ENCODE measurements at regions not wholly inside any gene's neighbourhood (a gene's known extent, or its start where the extent isn't known, plus 50 kb on each side); places are given as distances from the start of the nearest gene placed in this dataset.

GRCh38 chr17:77489893-77490255 is 349.1 kb downstream of the SEC14L1 start:
- TF ChIP-seq CTCF (IDR thresholded peaks at IDR 0.05; ENCODE audit: insufficient read depth, low read length, poor library complexity, severe bottlenecking) (no peak), EZH2phosphoT487 (conservative IDR thresholded peaks at IDR 0.05; ENCODE audit: low read length) (no peak)

GRCh38 chr17:77490361-77491183 is 349.8 kb downstream of the SEC14L1 start:
- peaks cover 3% of the 10 kb centered on the region; the same call in 1 of the 2 replicates for H3K36me3 ChIP-seq (ENCODE audit: low read length)
- peak overlapping the region; percentile 84; the same call in 1 of the 2 replicates for H3K27ac ChIP-seq (ENCODE audit: low read depth, low read length)
- peaks cover 11% of the 10 kb centered on the region for H3K79me2 ChIP-seq (ENCODE audit: insufficient read depth, low read length)
- H3F3A ChIP-seq (ENCODE audit: insufficient read depth): peaks cover 25% of the 10 kb centered on the region
- H3K4me2 ChIP-seq (ENCODE audit: low read depth, low read length, poor library complexity, severe bottlenecking): peak overlapping the region; percentile 8
- no peaks in the 10 kb centered on the region for H3K9me3 ChIP-seq (ENCODE audit: insufficient read depth, low read length)
- H3K27me3 ChIP-seq (ENCODE audit: low read length): no peaks in the 10 kb centered on the region
- no peak overlapping the region for H3K4me3 ChIP-seq (ENCODE audit: insufficient read depth, low read length, poor library complexity, severe bottlenecking)
- H3K9me2 ChIP-seq (replicated peaks; ENCODE audit: insufficient read depth, low read length): no peaks in the 10 kb centered on the region
- no peaks in the 10 kb centered on the region; the same call in 1 of the 2 replicates for H4K20me1 ChIP-seq (ENCODE audit: low read depth, low read length)
- H2AFZ ChIP-seq (ENCODE audit: low read depth, low read length, severe bottlenecking): no peak overlapping the region
- H3K9ac ChIP-seq (ENCODE audit: low read length): no peak overlapping the region
- TF ChIP-seq EZH2phosphoT487 (conservative IDR thresholded peaks at IDR 0.05; ENCODE audit: low read length): no peak
- TF ChIP-seq CTCF (IDR thresholded peaks at IDR 0.05; ENCODE audit: insufficient read depth, low read length, poor library complexity, severe bottlenecking): no peak

More at GRCh38 chr17:77489893-77490255, 349.1 kb downstream of the SEC14L1 start:
- no peaks in the 10 kb centered on the region for H3K27me3 ChIP-seq (ENCODE audit: low read length)
- H3K27ac ChIP-seq (ENCODE audit: low read depth, low read length): no peak overlapping the region
- no peak overlapping the region for H3K4me3 ChIP-seq (ENCODE audit: insufficient read depth, low read length, poor library complexity, severe bottlenecking)
- no peak overlapping the region for H2AFZ ChIP-seq (ENCODE audit: low read depth, low read length, severe bottlenecking)
- peaks cover 6% of the 10 kb centered on the region; the same call in 1 of the 2 replicates for H4K20me1 ChIP-seq (ENCODE audit: low read depth, low read length)
- H3K9me3 ChIP-seq (ENCODE audit: insufficient read depth, low read length): no peaks in the 10 kb centered on the region
- H3K79me2 ChIP-seq (ENCODE audit: insufficient read depth, low read length): peaks cover 18% of the 10 kb centered on the region
- peaks cover 25% of the 10 kb centered on the region for H3F3A ChIP-seq (ENCODE audit: insufficient read depth)
- H3K36me3 ChIP-seq (ENCODE audit: low read length): no peaks in the 10 kb centered on the region
- no peak overlapping the region for H3K9ac ChIP-seq (ENCODE audit: low read length)
- no peak overlapping the region for H3K4me2 ChIP-seq (ENCODE audit: low read depth, low read length, poor library complexity, severe bottlenecking)
- H3K9me2 ChIP-seq (replicated peaks; ENCODE audit: insufficient read depth, low read length): no peaks in the 10 kb centered on the region

- Histone ChIP-seq H3K9me2 (replicated peaks; ENCODE audit: insufficient read depth, low read length) (no peaks in the 10 kb centered on the region), H3K27ac (ENCODE audit: low read depth, low read length) (peak overlapping the region; percentile 84), H3K79me2 (ENCODE audit: insufficient read depth, low read length) (0 out of 2 replicates have a peak, but pooled peaks cover 6% of the 10 kb centered on the region), H3K36me3 (ENCODE audit: low read length) (peaks cover 10% of the 10 kb centered on the region), H3K9me3 (ENCODE audit: insufficient read depth, low read length) (no peaks in the 10 kb centered on the region), H3K4me3 (ENCODE audit: insufficient read depth, low read length, poor library complexity, severe bottlenecking) (no peak overlapping the region), H3K9ac (ENCODE audit: low read length) (peak overlapping the region; percentile 2; the same call in 1 of the 2 replicates), H4K20me1 (ENCODE audit: low read depth, low read length) (no peaks in the 10 kb centered on the region), H3K27me3 (ENCODE audit: low read length) (no peaks in the 10 kb centered on the region), H3K4me2 (ENCODE audit: low read depth, low read length, poor library complexity, severe bottlenecking) (peak overlapping the region; percentile 21), H3F3A (ENCODE audit: insufficient read depth) (peaks cover 25% of the 10 kb centered on the region), H2AFZ (ENCODE audit: low read depth, low read length, severe bottlenecking) (no peak overlapping the region)
- TF ChIP-seq CTCF (IDR thresholded peaks at IDR 0.05; ENCODE audit: insufficient read depth, low read length, poor library complexity, severe bottlenecking) (no peak), EZH2phosphoT487 (conservative IDR thresholded peaks at IDR 0.05; ENCODE audit: low read length) (no peak)
Observed at GRCh38 chr17:77491921-77492445, 351.2 kb downstream of the SEC14L1 start.
